SW480 (cell line): ENCODE measurements at regions not wholly inside any gene's neighbourhood (a gene's known extent, or its start where the extent isn't known, plus 50 kb on each side); places are given as distances from the start of the nearest gene placed in this dataset.
"Not testable (repeated sequence)": the region's sequence is repeated elsewhere in the genome, so short reads cannot be mapped to it uniquely, and the experiment has no call there.

Source experiments
- DNase-seq: peaks from one replicate; pipeline ENCODE4 v3.0.0-alpha.2; 2016; ENCODE audit warnings: low spot score

GRCh38 chr12:34198924-34199323 is 176.6 kb downstream of the ALG10 start:
- DNase-seq, result no peak

DNA sequence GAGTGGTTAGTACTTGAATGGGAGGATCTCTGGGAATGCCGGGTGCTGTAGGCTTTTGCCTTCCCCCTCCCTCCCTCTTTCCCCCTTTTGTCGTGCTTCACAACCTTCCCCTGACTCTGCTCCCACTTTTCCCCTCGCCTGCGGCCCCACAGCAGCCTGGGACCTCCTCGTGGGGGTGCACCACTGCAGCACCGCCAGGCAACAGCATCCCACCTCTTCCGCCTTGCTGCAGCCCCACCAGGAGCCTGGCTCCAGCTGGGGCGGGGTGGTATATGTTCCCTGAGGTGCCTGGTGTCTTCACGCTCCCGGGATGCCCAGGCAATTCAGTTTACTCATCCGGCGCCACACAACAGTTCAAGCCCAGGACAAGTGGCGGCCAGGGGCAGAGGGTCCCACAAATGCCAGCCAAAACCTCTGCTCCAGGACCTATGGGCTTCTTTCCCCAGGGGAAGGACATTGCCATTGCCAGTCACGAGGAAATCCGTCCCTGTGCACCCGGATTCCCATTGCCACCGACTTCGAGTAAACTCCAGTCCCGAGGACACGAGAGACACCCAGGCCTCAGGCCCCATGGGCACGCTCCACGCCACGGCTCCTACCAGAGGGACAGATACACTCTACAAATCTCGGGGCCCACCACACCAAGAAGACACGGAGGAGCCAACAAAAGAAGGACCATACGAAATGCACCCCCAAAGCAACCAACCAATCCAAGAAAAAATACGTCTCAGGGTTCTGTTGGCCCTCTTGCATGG is 181.7 kb downstream of the ALG10 start:
- no peak for DNase-seq

DNA sequence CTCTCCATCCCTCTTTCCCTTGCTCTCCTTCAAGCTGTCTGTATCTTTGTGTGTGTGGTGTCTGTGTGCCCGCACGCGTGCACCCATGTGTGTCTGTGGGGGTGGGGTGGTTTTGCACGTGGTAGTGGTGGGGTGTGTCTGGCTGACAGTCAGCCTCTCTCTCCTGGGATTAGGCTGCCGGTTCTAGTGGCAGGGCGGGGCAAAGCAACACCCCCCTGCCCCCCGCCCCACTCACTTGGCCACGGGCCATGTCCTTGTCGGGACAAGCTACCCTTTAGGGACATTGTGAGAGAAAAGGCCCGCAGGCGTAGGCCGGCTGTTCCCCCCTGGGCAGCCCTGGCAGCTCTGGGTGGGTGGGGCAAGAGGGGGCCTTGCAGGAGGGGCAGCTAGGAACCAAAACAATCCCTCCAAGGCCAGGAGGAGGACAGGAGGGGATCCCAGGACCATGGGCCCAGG is 182.6 kb downstream of the ALG10 start:
- no peak for DNase-seq

GRCh38 chr12:34205401-34205800 is 183.1 kb downstream of the ALG10 start:
- DNase-seq, result no peak

DNA sequence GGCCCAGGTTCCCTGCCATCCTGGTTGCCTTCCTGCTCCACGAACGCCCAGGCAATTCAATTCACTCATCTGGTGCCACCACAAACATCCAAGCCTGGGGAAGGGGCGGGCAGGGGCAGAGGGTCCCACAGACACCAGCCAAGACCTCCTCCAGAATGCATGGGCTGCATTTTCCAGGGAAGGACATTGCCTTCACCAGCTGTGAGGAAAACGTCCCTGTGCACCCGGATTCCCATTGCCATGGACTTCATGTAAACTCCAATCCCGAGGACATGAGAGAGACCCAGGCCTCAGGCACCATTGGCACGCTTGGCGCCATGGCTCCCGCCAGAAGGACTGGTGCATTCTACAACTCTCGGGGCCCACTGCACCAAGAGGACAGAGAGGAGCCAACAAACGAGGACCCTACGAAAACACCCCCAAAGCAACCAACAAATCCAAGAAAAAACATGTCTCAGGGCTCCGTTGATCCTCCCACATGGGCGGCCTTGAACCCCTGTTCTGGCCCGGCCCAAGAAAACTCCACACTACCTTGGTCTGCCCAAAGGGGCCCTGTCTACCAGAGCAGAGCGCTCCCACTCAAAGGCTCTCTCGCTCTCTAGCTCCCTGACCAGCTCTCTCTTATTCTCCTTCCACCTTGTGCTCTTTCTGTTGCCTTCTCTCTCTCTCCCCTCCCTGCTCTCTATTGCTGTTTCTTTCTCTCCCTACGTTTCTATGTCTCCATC is 183.9 kb downstream of the ALG10 start:
- no peak for DNase-seq

DNA sequence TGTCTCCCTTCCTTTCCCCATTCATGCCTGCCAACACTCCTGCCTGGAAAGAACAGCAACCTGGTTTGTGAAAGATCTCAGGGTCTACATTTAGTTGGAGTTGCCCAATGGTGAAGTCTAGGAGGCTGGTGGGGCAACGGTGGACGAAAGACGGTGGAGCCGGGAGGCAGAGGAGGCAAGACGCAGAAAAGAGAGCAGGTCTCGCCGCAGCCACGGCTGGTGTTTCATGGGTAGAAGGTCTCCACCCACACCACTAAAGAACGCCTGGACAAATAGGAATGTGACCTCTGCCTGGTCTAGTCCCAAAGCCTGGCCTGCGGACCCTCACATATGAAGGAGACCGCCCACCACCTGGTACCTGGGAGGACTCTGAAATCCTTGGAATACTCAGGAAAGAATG is 185.6 kb downstream of the ALG10 start:
- no peak for DNase-seq

DNA sequence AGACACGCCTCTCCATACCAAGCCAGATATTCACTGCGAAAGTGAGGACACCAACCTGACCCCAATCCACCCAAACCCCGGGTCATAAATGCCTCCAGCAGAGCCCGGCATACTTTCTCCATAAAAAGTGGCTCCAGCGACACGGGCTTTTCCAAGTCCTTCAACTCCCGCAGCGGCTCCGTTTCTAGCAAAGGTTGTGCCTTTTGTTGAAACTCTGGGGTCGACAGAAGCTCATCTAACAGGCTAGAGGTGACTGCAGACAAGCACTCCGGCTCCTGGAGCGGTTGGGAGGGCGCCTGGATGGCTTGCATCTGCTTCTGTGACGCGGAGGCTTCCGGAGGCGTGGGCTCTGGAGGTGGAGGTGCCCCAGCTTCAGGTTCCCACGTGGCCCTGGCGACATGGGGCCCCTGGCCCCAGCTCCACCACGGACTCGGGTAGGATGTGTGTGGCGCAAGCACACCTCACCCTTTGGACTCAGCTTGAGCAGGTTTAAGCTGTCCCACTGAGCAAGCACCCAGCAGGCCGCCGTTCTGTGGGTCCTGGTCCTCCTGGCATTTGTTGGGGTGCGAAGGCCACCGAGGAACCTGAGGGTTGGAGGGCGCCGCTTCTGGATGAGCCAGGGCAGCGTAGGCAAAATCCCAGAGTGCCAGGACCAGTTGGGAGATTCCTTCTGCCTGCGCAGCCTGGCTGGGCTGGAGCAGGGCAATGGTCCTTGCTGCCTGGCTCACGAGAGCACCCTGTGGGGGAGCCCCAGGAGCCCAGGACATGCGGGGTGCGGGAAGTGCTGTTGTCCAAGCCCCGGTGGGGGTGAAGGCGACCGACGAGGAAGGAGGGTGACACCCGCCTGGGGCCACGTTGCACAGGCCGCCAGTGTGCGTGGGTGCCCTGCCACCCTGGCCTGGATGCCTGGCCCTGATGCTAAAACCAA is 186.3 kb downstream of the ALG10 start:
- no peak for DNase-seq

DNA sequence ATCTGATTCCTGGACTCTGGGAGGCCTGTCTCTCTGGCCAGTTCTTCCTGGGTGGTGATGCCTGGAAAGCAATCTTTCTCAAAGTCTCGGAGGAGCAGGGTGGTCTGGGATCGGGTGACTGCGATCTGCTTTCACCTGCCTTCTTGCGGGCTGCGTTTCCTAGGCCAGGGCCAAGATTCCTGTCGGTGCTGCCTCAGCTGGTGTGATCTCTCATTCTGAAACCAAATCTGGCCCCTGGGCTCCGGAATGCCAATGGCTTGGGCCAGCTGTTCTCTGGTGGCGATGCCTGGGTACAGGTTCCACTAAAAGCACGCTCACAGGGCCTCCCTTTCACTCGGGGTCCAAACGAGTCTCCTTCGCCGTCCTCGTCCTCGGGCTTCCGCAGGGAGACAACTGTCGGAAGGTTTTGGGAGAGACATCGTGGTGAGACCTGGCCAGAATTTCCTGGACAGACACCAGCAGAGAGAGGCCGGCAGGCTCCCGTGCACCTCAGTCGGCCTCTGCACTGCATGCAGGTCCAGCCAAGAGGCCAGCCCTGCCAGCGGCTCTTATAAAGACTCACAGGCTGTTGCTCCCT is 187.1 kb downstream of the ALG10 start:
- DNase-seq, result no peak

DNA sequence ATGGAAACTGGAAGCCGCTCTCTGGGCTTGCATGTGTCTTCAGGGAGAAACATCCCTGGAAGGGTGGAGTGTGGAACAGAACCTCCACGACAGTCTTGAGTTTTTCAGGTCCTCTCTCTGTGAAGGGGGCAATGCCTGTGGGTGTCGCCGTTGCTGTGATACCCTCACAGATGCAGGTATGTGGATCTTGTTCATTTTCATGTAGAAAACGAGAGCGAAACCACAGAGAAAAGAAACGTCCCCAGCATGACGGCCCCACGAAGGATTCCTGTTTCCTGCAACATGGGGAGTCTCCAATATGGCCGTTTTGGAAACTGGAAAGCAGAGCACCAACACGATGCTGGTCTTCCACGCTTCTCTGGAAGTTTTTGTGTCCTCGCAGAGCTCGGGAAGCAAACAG is 187.9 kb downstream of the ALG10 start:
- DNase-seq, result no peak

DNA sequence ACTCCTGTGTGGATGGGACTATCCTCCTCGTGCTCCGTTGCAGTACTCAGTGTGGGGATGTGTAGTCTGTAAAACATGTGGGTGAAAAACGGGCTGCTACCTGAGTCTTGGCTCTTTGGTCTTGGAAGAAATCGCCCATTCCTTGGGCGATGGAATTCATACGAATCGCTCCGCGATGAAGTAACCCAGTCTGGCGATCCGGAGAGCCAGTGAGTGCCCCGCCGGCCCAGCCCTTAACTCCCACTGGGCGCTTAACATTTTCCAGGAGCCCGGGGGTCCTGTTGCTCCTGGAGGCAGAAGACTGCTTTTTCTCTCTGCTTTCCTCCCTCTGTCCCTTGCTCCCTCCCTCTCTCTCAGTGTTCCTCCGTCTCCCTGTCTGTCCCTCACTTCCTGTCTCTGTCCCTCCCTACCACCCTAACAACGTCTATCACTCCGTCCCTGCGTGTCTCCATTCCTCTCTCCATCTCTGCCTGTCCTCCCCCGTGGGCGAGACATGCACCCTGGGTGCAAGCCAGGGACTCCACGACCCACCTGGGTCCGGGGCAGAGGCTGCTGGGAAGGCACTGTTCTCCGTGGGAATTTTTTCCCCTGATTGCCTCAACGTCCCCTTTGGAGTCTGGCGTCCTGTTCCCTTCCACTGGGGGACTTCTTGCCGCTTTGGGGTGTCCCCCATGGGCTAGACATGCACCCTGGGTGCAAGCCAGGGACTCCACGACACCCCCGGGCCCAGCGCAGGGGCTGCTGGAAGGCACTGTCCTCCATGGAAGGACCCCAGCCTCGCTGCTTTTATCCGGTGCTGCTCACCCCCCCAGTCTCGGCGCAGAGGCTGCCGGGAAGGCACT is 188.6 kb downstream of the ALG10 start:
- no peak for DNase-seq

DNA sequence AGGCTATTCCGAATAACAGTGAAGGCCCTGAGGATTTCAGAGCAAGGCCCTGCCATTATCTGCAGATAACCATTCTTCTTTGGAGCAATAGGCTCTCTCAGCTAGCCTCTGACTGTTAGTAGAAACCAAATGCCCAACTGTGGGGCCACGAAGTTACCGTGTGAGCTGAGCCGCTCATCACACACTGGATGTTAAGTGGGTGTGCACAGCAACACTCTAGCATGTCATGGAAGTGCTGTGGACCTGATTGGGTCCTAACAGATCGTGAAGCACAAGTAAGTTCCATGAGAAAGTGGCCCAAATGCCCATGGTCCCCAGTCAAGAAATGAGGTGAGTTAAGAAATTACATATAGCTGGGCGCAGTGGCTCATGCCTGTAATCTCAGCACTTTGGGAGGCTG is 190.4 kb downstream of the ALG10 start:
- DNase-seq, result no peak

GRCh38 chr12:34214011-34214410 is 191.7 kb downstream of the ALG10 start:
- DNase-seq, result no peak

DNA sequence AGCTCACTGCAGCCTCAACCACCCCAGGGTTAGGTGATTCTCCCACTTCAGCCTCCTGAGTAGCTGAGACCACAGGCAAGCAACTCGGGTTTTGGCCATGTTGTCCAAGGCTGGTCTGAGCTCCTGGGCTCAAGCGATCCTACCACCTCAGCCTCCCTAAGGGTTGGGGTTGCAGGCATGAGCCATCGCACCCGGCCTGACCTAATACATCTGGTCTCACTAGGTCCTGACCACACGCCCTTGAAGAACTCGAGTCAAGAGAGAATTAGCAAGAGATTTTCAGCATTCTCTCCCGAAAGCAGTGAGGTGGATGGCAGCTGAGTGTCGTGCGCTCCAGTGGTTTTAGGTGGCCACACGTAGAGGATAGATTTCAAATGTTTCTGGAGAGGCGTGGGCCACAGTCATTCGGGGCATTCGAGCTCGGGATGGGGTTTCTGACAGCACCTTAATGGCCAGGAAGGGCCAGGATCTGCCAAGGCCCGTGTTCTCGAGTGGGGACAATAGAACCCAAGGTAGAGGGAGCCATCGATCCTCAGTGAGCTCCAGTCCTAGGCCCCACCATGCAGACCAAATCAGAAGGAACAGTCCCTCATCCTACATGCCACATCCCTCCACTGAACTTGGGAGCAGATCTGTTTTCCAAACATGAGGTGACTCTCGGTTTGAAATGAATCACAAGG is 193.1 kb downstream of the ALG10 start:
- no peak for DNase-seq

DNA sequence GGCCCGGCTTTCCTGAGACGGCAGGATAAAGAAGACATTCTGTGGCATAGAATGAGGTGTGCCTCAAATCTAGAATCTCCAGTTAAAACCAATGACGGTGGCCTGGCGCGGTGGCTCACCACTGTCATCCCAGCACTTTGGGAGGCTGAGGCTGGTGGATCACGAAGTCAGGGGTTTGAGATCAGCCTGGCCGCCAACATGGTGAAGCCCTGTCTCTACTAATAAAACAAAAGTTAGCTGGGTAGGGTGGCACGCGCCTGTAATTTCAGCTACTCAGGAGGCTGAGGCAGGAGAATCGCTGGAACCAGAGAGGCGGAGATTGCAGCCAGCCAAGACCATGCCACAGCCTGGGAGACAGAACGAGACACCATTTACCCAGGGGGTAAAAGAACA is 193.6 kb downstream of the ALG10 start:
- no peak for DNase-seq

- DNase-seq, result no peak
Observed at GRCh38 chr12:34217660-34218059, 195.4 kb downstream of the ALG10 start.

DNA sequence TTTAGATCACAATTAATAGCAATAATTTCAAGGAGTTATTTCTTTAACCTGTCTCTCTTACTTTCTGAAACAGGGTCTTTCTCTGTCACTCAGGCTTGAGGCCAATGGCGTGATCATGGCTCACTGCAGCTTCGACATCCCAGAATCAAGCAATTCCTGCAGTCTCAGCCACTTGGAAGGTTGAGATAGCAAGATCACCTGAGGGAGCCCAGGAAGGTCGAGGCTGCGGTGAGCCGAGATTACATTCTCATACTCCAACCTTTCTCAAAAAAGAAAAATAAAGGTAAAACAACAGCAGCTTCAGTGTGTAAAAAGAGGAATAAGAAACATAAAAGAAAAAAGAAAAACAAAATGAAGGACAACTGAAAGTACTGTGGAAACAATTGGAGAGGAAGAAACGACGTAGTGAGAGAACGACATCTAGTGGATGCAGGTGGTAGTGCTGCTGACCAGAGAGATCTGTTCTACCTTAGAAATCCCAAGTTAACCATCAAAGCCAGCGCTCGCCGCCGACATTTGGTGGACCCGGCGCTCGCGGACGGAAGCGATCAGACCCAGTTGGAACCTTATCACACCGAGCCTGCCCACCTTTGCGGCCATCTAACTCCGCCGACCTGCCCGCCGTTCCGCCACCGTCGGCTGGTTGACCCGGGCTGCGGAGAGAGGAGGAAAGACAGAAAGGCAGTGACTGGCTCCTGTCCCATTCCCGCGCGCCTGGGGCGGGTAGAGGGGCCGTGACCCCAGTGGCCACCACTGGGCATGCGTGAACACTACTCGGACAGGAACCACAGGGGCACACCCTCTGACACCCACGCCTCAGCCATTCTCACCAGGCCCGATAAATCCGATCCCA is 196.1 kb downstream of the ALG10 start:
- DNase-seq, result peak; percentile 81

DNA sequence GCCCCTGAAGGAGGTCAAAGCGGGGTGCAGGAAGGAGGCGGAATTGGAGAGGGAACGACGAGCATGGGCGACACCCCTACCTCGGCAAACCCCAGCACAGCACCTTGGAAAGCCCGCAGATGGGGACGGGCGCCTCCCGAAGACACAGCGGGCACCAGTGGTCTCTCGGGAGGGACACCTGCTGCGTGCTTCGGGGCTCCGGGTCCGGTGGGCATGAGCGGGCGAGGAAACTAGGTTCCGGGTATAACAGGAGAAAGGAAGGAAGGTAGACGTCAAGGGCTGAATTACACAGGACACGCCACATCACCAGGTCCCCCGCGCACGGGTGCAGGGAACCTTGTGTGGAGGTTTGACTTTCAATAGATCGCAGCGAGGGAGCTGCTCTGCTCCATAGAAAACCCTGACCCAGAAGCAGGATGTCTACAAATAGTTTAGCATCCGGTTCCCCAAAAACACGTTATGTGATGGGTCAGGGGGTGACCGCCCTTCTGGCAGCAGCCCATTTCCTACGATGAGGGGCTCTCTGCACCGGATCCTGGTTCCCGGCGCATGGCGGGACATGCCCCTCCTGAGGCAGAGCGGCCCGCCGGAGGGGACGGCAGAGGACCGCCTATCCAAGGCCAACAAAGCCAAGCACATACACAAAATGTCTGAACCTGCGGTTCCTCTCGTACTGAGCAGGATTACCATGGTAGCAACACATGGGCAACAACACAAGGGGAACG is 196.9 kb downstream of the ALG10 start:
- DNase-seq, result no peak

DNA sequence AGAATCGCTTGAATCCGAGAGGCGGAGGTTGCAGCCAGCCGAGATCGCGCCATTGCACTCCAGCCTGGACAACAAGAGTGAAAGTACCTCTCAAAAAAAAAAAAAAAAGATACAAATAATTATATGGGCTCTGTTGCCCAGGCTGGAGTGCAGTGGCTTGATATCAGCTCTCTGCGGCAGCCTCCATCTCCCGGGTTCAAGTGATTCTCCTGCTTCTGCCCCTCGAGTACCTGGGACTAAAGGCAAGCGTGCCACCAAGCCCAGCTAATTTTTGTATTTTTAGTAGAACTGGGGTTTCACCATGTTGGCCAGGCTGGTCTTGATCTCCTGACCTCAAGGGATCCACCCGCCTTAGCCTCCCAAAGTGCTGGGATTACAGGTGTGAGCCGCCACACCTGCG is 197.8 kb downstream of the ALG10 start:
- DNase-seq, result not testable (repeated sequence)

DNA sequence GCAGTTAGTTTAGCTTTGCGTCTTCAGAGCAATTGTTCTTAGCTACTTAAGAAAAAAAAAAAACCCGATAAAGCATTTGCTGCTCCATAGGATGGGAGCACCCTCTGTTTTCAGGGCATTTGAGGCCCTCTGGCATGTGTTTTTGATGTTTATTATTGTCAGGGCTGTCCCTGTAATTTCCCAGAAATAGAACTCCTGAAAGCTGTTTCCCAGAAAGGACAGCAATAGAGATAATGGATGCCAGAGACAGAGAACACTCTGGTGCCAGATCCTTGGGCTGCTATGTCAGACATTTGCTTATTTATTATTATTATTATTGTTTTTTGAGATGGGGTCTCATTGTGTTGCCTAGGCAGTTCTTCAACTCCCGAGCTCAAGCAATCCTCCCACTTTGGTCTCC is 201.3 kb downstream of the ALG10 start:
- DNase-seq, result no peak
